ENCODE measurements at regions not wholly inside any gene's neighbourhood (a gene's known extent, or its start where the extent isn't known, plus 50 kb on each side); places are given as distances from the start of the nearest gene placed in this dataset.

DNA sequence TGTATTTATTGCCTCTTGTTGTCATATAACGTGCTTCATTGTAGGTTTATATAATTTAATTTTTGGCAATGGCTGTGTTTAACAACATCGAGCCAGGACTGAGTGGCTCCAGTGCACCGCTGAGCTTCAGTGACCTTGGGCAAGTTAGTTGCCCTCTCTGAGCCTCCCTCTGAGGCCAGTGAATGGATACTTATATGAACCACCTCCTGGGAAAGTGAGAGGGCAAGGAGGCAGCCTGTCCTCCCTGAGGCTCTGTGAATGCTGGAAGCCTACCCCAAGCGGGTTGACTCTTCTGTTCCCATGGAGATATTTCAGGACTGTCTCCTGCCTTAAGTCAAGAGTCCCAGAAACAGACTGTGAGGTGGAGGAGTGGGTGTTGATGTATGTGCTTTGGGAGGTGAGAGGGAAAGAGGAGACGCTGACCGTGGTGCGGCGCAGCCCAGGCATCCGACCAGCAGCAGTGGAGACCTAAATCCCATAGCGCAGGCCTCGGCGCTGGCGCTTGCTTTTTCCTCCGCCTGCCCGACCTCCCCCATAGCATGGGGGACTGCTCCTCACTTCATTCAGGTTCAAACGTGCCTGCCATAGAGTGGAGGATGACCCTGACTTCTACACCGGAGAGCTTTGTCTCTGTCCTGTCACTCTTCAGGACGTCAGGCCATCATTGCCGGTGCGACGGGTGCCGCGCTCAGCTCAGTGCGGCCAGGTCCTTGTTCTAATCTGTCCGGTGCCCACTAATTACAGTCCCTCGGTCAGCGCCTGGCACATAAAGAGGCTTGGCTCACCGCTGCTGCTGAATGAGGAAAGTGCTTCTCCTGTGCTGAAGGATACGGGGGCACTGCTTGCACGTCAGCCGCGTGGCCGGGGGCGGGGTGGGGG is 167.3 kb upstream of the HS6ST1 start:
- Histone ChIP-seq H3K27me3 (peaks cover 3% of the 10 kb centered on the region), H3K4me1 (no peaks in the 10 kb centered on the region), H3K27ac (no peak overlapping the region), H3K9me3 (peaks cover 0 to 7% (median 0%) of the 10 kb centered on the region in 3 donors), H3K4me3 (no peak overlapping the region), H3K36me3 (no peaks in the 10 kb centered on the region)
- no peak for ATAC-seq
- WGBS, 2 donors (ENCODE audit: low coverage in 1 of 2) = 83 to 90% methylated on average over 8 to 20 of the region's 34 CpGs
- no peak for TF ChIP-seq EP300 (IDR thresholded peaks at IDR 0.05)
- TF ChIP-seq, protein P1, sequence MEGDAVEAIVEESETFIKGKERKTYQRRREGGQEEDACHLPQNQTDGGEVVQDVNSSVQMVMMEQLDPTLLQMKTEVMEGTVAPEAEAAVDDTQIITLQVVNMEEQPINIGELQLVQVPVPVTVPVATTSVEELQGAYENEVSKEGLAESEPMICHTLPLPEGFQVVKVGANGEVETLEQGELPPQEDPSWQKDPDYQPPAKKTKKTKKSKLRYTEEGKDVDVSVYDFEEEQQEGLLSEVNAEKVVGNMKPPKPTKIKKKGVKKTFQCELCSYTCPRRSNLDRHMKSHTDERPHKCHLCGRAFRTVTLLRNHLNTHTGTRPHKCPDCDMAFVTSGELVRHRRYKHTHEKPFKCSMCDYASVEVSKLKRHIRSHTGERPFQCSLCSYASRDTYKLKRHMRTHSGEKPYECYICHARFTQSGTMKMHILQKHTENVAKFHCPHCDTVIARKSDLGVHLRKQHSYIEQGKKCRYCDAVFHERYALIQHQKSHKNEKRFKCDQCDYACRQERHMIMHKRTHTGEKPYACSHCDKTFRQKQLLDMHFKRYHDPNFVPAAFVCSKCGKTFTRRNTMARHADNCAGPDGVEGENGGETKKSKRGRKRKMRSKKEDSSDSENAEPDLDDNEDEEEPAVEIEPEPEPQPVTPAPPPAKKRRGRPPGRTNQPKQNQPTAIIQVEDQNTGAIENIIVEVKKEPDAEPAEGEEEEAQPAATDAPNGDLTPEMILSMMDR (IDR thresholded peaks at IDR 0.05) = no peak
- TF ChIP-seq POLR2A (IDR thresholded peaks at IDR 0.05) = no peak
- TF ChIP-seq POLR2AphosphoS5 (IDR thresholded peaks at IDR 0.05) = no peak

DNA sequence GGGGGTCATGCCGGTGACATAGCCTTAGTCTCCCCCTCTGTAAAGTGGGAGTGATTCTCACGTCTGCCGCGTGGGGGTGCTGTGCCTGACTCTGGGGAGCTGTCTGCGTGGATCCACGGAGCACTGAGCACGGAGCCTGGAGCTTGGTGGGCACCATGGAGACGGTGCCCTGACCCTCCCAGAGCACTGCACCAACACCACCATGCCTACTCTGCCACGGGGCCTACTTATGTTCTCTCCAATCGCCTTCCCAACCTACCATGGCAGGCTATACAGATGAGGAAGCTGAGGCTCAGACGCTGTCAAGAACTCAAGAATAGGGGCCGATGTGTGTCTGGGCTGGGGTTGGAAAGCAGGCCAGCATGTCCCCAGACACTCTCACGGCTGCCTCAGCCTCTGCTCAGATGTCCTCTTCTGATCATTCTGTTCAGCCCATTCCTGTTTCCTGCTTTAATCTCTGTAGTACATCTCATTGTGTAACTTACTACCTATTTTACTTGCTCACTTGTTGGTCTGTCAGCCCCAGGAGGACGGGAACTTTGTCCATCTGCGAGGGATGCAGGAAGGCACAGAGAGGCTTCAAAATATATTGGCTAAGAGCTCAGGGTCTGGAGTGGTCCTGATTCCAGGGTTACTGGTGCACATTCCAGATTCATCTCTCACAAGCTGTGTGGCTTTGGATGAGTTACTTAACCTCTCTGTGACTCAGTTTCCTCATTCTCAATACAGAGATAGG is 168.1 kb upstream of the HS6ST1 start:
- Histone ChIP-seq H3K9me3 (no peaks in the 10 kb centered on the region), H3K4me1 (no peaks in the 10 kb centered on the region), H3K4me3 (no peak overlapping the region), H3K36me3 (no peaks in the 10 kb centered on the region), H3K27me3 (peaks cover 3% of the 10 kb centered on the region), H3K27ac (no peak overlapping the region)
- TF ChIP-seq POLR2AphosphoS5 (IDR thresholded peaks at IDR 0.05) (no peak), EP300 (IDR thresholded peaks at IDR 0.05) (no peak), POLR2A (IDR thresholded peaks at IDR 0.05) (no peak)
- TF ChIP-seq, protein P1 (IDR thresholded peaks at IDR 0.05) = no peak
- 78% methylated on average over 7 of the region's 15 CpGs; no CpG with 5 or more reads in 1 of the 2 donors for WGBS, 2 donors (ENCODE audit: low coverage in 1 of 2)
- no peak for ATAC-seq

DNA sequence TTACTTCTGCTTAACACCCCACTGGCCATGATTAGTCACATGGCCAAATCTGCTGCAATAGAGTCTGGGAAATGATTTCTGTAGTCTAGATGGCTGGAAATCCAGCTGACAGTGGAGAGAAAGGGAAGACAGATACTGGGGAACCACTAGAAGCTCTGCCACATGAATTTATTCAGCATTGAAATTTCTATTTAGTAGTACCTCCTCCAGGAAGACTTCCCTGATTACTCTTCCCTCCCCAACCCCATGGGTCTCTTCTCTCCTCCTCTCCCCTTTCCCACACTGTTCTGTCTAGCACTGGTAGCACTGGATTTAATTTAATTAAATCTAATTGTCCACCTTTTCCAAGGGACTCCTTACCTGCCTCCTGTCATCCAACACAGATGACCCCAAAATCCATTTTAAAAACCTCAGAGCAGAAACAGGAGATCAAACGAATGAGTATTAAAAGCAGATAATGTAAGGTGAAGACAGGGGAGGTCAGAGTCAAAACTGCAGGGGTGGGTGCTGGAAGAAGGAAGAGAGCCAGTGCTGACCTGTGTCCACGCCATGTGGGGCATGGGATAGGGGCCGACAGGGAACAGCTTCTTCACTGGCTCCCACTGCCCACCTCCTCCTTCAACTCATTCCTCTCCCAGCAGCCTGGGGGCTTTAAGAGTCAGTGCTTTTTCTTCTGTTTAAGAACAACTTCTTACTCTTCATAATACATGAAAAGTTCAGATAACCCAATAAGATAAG is 169.2 kb upstream of the HS6ST1 start:
- Histone ChIP-seq H3K9me3 (peaks cover 0 to 8% (median 0%) of the 10 kb centered on the region in 3 donors), H3K27ac (no peak overlapping the region), H3K27me3 (peaks cover 6% of the 10 kb centered on the region), H3K4me3 (no peak overlapping the region), H3K4me1 (no peaks in the 10 kb centered on the region), H3K36me3 (no peaks in the 10 kb centered on the region)
- WGBS, 2 donors (ENCODE audit: low coverage in 1 of 2) = 74 to 83% methylated on average over 2 to 3 of the region's 3 CpGs
- ATAC-seq = no peak
- TF ChIP-seq EP300 (IDR thresholded peaks at IDR 0.05) (no peak), POLR2A (IDR thresholded peaks at IDR 0.05) (no peak), POLR2AphosphoS5 (IDR thresholded peaks at IDR 0.05) (no peak)
- TF ChIP-seq, protein P1 (IDR thresholded peaks at IDR 0.05) = no peak

DNA sequence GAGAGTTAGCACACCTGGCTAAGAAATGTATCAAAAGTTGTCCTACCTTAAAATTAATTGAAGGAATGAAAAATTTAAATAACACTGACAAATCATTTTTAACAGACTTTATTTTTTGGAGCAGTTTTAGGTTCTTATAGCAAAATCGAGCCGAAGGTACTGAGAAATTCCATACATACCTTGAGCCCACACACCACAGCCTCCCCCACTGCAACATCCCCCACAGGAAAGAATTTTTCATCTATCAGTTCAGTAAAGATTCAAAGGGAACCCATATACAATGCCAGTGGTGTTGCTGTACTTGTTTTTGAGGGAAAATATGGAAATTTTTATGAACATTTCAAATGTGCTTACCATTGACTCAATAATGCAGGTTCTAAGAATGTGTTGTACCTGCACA is 169.8 kb upstream of the HS6ST1 start:
- Histone ChIP-seq H3K27ac (no peak overlapping the region), H3K4me1 (no peaks in the 10 kb centered on the region), H3K36me3 (no peaks in the 10 kb centered on the region), H3K27me3 (peaks cover 12% of the 10 kb centered on the region), H3K4me3 (no peak overlapping the region), H3K9me3 (peaks cover 0 to 14% (median 0%) of the 10 kb centered on the region in 3 donors)
- 56 to 60% methylated on average over 2 of the region's 2 CpGs for WGBS, 2 donors (ENCODE audit: low coverage in 1 of 2)
- ATAC-seq = no peak
- TF ChIP-seq POLR2A (IDR thresholded peaks at IDR 0.05) = no peak
- TF ChIP-seq, protein P1 (IDR thresholded peaks at IDR 0.05) = no peak
- no peak for TF ChIP-seq POLR2AphosphoS5 (IDR thresholded peaks at IDR 0.05)
- TF ChIP-seq EP300 (IDR thresholded peaks at IDR 0.05) = no peak

All from gastroesophageal sphincter (tissue), 4 donors.